ENCODE measurements at regions not wholly inside any gene's neighbourhood (a gene's known extent, or its start where the extent isn't known, plus 50 kb on each side); places are given as distances from the start of the nearest gene placed in this dataset.

- TF ChIP-seq EZH2 (IDR thresholded peaks at IDR 0.05; ENCODE audit: low read depth), result no peak
- TF ChIP-seq, protein P1, sequence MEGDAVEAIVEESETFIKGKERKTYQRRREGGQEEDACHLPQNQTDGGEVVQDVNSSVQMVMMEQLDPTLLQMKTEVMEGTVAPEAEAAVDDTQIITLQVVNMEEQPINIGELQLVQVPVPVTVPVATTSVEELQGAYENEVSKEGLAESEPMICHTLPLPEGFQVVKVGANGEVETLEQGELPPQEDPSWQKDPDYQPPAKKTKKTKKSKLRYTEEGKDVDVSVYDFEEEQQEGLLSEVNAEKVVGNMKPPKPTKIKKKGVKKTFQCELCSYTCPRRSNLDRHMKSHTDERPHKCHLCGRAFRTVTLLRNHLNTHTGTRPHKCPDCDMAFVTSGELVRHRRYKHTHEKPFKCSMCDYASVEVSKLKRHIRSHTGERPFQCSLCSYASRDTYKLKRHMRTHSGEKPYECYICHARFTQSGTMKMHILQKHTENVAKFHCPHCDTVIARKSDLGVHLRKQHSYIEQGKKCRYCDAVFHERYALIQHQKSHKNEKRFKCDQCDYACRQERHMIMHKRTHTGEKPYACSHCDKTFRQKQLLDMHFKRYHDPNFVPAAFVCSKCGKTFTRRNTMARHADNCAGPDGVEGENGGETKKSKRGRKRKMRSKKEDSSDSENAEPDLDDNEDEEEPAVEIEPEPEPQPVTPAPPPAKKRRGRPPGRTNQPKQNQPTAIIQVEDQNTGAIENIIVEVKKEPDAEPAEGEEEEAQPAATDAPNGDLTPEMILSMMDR (conservative IDR thresholded peaks at IDR 0.05), result no peak
- intact Hi-C loops (cut with micrococcal nuclease; ENCODE audit: unreplicated experiment), result no loop called here
- DNase-seq, result no peak
- Histone ChIP-seq H3K79me2 (ENCODE audit: low read depth) (no peaks in the 10 kb centered on the region), H4K20me1 (ENCODE audit: insufficient read depth) (no peaks in the 10 kb centered on the region), H3K4me2 (no peak overlapping the region), H3K4me1 (replicated peaks; ENCODE audit: insufficient read depth) (no peaks in the 10 kb centered on the region), H3K9me3 (ENCODE audit: insufficient read depth, low read depth) (no peaks in the 10 kb centered on the region), H3K27me3 (ENCODE audit: insufficient read depth, low read depth) (peaks cover 45% of the 10 kb centered on the region), H2AFZ (no peak overlapping the region), H3F3A (ENCODE audit: insufficient read depth, low read depth) (no peaks in the 10 kb centered on the region), H3K27ac (no peak overlapping the region), H3K9me2 (ENCODE audit: insufficient read depth) (no peaks in the 10 kb centered on the region), H3K36me3 (ENCODE audit: low read depth) (no peaks in the 10 kb centered on the region), H3K4me3 (no peak overlapping the region)
- ChIA-PET CTCF (no interaction called here), POLR2A (ENCODE audit: unreplicated experiment) (no interaction called here)
- BruUV-seq (replicated peaks), result no TSS peak
These were observed 220.6 kb upstream of the TSHZ2 start for GRCh38 chr20:52751571-52751970.

GRCh38 chr20:52749938-52750337 lies 222.2 kb upstream of the TSHZ2 start:
- H4K20me1 ChIP-seq (ENCODE audit: insufficient read depth), result no peaks in the 10 kb centered on the region
- H3K9me3 ChIP-seq (ENCODE audit: insufficient read depth, low read depth), result no peaks in the 10 kb centered on the region
- H3K79me2 ChIP-seq (ENCODE audit: low read depth), result no peaks in the 10 kb centered on the region
- ChIA-PET CTCF (no interaction called here), POLR2A (ENCODE audit: unreplicated experiment) (no interaction called here)
- intact Hi-C loops (cut with micrococcal nuclease; ENCODE audit: unreplicated experiment), result no loop called here
- H3K9me2 ChIP-seq (ENCODE audit: insufficient read depth), result no peaks in the 10 kb centered on the region
- BruUV-seq (replicated peaks), result no TSS peak
- no peaks in the 10 kb centered on the region for H3K4me1 ChIP-seq (replicated peaks; ENCODE audit: insufficient read depth)
- H3K4me3 ChIP-seq, result no peak overlapping the region
- H3K27me3 ChIP-seq (ENCODE audit: insufficient read depth, low read depth), result peaks cover 52% of the 10 kb centered on the region
- H3K36me3 ChIP-seq (ENCODE audit: low read depth), result no peaks in the 10 kb centered on the region
- DNase-seq, result no peak
- no peak overlapping the region for H3K4me2 ChIP-seq
- H2AFZ ChIP-seq, result no peak overlapping the region
- no peak for TF ChIP-seq EZH2 (IDR thresholded peaks at IDR 0.05; ENCODE audit: low read depth)
- TF ChIP-seq, protein P1 (conservative IDR thresholded peaks at IDR 0.05), result no peak
- H3F3A ChIP-seq (ENCODE audit: insufficient read depth, low read depth), result no peaks in the 10 kb centered on the region
- H3K27ac ChIP-seq, result no peak overlapping the region

DNA sequence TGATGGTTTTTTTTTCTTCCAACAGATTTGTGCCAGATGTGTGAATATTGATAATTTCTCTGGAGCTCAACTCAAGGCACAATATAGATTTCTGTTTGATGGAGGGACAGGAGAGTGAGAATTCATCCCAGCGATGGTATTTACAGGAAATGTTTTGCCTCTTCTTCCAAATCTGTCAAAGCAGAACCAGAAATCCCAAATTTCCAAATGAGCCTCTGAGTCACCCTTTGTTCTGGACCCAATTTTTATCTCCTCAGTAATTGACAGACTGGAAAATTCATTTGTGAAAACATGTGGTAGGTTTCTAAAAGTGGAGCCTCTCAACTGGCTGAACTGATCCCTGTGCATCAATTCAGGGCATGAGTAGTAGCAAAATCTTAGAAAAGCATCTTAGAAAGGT lies 223.2 kb upstream of the TSHZ2 start:
- Histone ChIP-seq H3K79me2 (ENCODE audit: low read depth) (no peaks in the 10 kb centered on the region), H3K4me2 (no peak overlapping the region), H3K27me3 (ENCODE audit: insufficient read depth, low read depth) (peaks cover 58% of the 10 kb centered on the region), H3K9me2 (ENCODE audit: insufficient read depth) (no peaks in the 10 kb centered on the region), H3K36me3 (ENCODE audit: low read depth) (no peaks in the 10 kb centered on the region), H3K27ac (no peak overlapping the region), H3F3A (ENCODE audit: insufficient read depth, low read depth) (no peaks in the 10 kb centered on the region), H4K20me1 (ENCODE audit: insufficient read depth) (no peaks in the 10 kb centered on the region), H3K4me1 (replicated peaks; ENCODE audit: insufficient read depth) (no peaks in the 10 kb centered on the region), H3K9me3 (ENCODE audit: insufficient read depth, low read depth) (no peaks in the 10 kb centered on the region), H3K4me3 (no peak overlapping the region), H2AFZ (no peak overlapping the region)
- TF ChIP-seq, protein P1 (conservative IDR thresholded peaks at IDR 0.05), result no peak
- TF ChIP-seq EZH2 (IDR thresholded peaks at IDR 0.05; ENCODE audit: low read depth), result no peak
- no TSS peak for BruUV-seq (replicated peaks)
- no peak for DNase-seq
- ChIA-PET POLR2A (ENCODE audit: unreplicated experiment) (no interaction called here), CTCF (no interaction called here)
- intact Hi-C loops (cut with micrococcal nuclease; ENCODE audit: unreplicated experiment), result no loop called here

Data from PC-9 (cell line).